ENCODE measurements at regions not wholly inside any gene's neighbourhood (a gene's known extent, or its start where the extent isn't known, plus 50 kb on each side); places are given as distances from the start of the nearest gene placed in this dataset.

- intact Hi-C loops (cut with DNase I): loop anchor here in 1 of 2 donors (2.0 to 5.0 kb wide), 2 partner anchors 214 to 478 kb away; no protein-coding TSS in a partner anchor
- Histone ChIP-seq H3K4me3 (no peak overlapping the region), H3K9me3 (no peaks in the 10 kb centered on the region), H3K4me1 (no peaks in the 10 kb centered on the region), H3K36me3 (ENCODE audit: insufficient read depth in 1 of 2, low read depth in 1 of 2) (no peaks in the 10 kb centered on the region), H3K27ac (no peak overlapping the region), H3K27me3 (ENCODE audit: insufficient read depth in 3 of 3, low read length in 2 of 3) (no peaks in the 10 kb centered on the region)
- DNase-seq (no peak), ATAC-seq (no peak)
- 63 to 67% (median 65%) methylated on average over 5 of the region's 5 CpGs for WGBS, 3 donors
- TF ChIP-seq CTCF (IDR thresholded peaks at IDR 0.05): no peak
Measured at GRCh38 chr7:50204581-50204980, 99.9 kb upstream of the IKZF1 start.

GRCh38 chr7:50203521-50203920, 101.0 kb upstream of the IKZF1 start:
- Histone ChIP-seq H3K36me3 (ENCODE audit: insufficient read depth in 1 of 2, low read depth in 1 of 2) (no peaks in the 10 kb centered on the region), H3K4me1 (no peaks in the 10 kb centered on the region), H3K9me3 (no peaks in the 10 kb centered on the region), H3K27ac (no peak overlapping the region), H3K4me3 (no peak overlapping the region), H3K27me3 (ENCODE audit: insufficient read depth in 3 of 3, low read length in 2 of 3) (no peaks in the 10 kb centered on the region)
- DNase-seq (no peak), ATAC-seq (no peak)
- no peak for TF ChIP-seq CTCF (IDR thresholded peaks at IDR 0.05)
- intact Hi-C loops (cut with DNase I): loop anchor here in 1 of 2 donors (5.0 kb wide), 1 partner anchor 479 kb away; no protein-coding TSS in a partner anchor
- WGBS, 3 donors: 81 to 85% (median 81%) methylated on average over 4 of the region's 4 CpGs

- intact Hi-C loops (cut with DNase I): loop anchor here in 1 of 2 donors (5.0 kb wide), 1 partner anchor 480 kb away; no protein-coding TSS in a partner anchor
- H3K27me3 ChIP-seq (ENCODE audit: insufficient read depth in 3 of 3, low read length in 2 of 3): no peaks in the 10 kb centered on the region
- DNase-seq: no peak
- no peaks in the 10 kb centered on the region for H3K36me3 ChIP-seq (ENCODE audit: insufficient read depth in 1 of 2, low read depth in 1 of 2)
- 73 to 83% (median 80%) methylated on average over 1 of the region's 1 CpG for WGBS, 3 donors
- no peaks in the 10 kb centered on the region for H3K9me3 ChIP-seq
- ATAC-seq: no peak
- H3K4me1 ChIP-seq: no peaks in the 10 kb centered on the region
- H3K27ac ChIP-seq: no peak overlapping the region
- no peak for TF ChIP-seq CTCF (IDR thresholded peaks at IDR 0.05)
- no peak overlapping the region for H3K4me3 ChIP-seq
Measured at GRCh38 chr7:50202052-50202555, 102.4 kb upstream of the IKZF1 start.

- intact Hi-C loops (cut with DNase I): loop anchor here in 1 of 2 donors (5.0 kb wide), 1 partner anchor 482 kb away; no protein-coding TSS in a partner anchor
- H3K27me3 ChIP-seq (ENCODE audit: insufficient read depth in 3 of 3, low read length in 2 of 3): peaks cover 0 to 4% (median 0%) of the 10 kb centered on the region in 3 donors
- DNase-seq: no peak
- H3K4me1 ChIP-seq: no peaks in the 10 kb centered on the region
- no peak overlapping the region for H3K27ac ChIP-seq
- no peaks in the 10 kb centered on the region for H3K36me3 ChIP-seq (ENCODE audit: insufficient read depth in 1 of 2, low read depth in 1 of 2)
- WGBS, 3 donors: 37 to 43% (median 42%) methylated on average over 5 of the region's 5 CpGs
- H3K4me3 ChIP-seq: no peak overlapping the region
- no peak for TF ChIP-seq CTCF (IDR thresholded peaks at IDR 0.05)
- no peaks in the 10 kb centered on the region for H3K9me3 ChIP-seq
- no peak for ATAC-seq
Measured at GRCh38 chr7:50199824-50200223, 104.7 kb upstream of the IKZF1 start.

GRCh38 chr7:50197549-50197948, 104.5 kb upstream of the ZPBP start:
- no peak overlapping the region for H3K27ac ChIP-seq
- TF ChIP-seq CTCF (IDR thresholded peaks at IDR 0.05): no peak
- ATAC-seq (no peak), DNase-seq (no peak)
- WGBS, 3 donors: 73 to 79% (median 77%) methylated on average over 9 of the region's 9 CpGs
- no peaks in the 10 kb centered on the region for H3K4me1 ChIP-seq
- H3K4me3 ChIP-seq: no peak overlapping the region
- peaks cover 0 to 15% (median 0%) of the 10 kb centered on the region in 3 donors for H3K27me3 ChIP-seq (ENCODE audit: insufficient read depth in 3 of 3, low read length in 2 of 3)
- intact Hi-C loops (cut with DNase I): no loop called here
- H3K36me3 ChIP-seq (ENCODE audit: insufficient read depth in 1 of 2, low read depth in 1 of 2): no peaks in the 10 kb centered on the region
- no peaks in the 10 kb centered on the region for H3K9me3 ChIP-seq
